ENCODE measurements at regions not wholly inside any gene's neighbourhood (a gene's known extent, or its start where the extent isn't known, plus 50 kb on each side); places are given as distances from the start of the nearest gene placed in this dataset.

DNA sequence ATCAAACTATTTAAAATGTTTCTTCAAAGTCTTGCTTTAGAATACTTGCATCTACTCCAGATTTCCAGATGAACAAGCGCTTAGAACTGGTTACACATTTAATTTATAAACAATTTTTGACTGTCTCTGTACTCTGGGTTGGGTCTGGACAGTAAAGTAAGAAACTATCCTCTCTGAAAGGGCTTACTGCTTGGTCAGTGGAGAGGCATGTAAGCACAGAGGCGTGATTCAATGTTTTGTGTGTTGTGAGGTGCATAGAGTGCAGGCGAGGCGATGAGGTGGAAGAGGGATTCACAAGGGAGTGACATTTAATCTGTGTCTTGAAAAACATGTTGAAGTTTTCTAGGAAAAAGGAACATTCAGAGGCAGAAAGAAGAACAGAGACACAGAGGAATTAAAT is 231.4 kb downstream of the VEGFC start:
- H2AK5ac ChIP-seq (ENCODE audit: insufficient read length, low read length) = no peak overlapping the region
- no peak overlapping the region for H3K14ac ChIP-seq (ENCODE audit: insufficient read depth, low read length)
- no peak overlapping the region for H3K9ac ChIP-seq (ENCODE audit: extremely low read depth, insufficient read length, low read length)
- WGBS (ENCODE audit: extremely low coverage, insufficient read length, low lambda C conversion rate) = no CpG with 5 or more reads among the region's 4 CpGs
- no peak overlapping the region for H4K91ac ChIP-seq (ENCODE audit: insufficient read length, low read depth, low read length)
- H2AFZ ChIP-seq (ENCODE audit: low read length) = no peak overlapping the region
- H3T11ph ChIP-seq (ENCODE audit: low read length) = no peak overlapping the region
- no peak overlapping the region for H2BK20ac ChIP-seq (ENCODE audit: low read depth, low read length, poor library complexity, severe bottlenecking)
- no peaks in the 10 kb centered on the region for H4K20me1 ChIP-seq (ENCODE audit: control insufficient read depth, insufficient read depth, insufficient read length)
- H3K4ac ChIP-seq (ENCODE audit: low read depth, low read length) = no peak overlapping the region
- H3K56ac ChIP-seq (ENCODE audit: insufficient read length, low read depth, low read length) = no peak overlapping the region
- no peaks in the 10 kb centered on the region for H3K27me3 Mint-ChIP-seq (ENCODE audit: low read depth)
- no peaks in the 10 kb centered on the region for H3K27me3 ChIP-seq (ENCODE audit: insufficient read depth, low read length)
- H3K23me2 ChIP-seq (ENCODE audit: insufficient read length, low read depth, low read length, poor library complexity, severe bottlenecking) = no peaks in the 10 kb centered on the region
- no peak overlapping the region for H3K18ac ChIP-seq (ENCODE audit: insufficient read length, low read depth, low read length)
- no peaks in the 10 kb centered on the region for H3K36me3 Mint-ChIP-seq (ENCODE audit: insufficient read depth in 1 of 3, low read depth in 3 of 3)
- no peaks in the 10 kb centered on the region; a peak in 1 of 4 replicates for H3K4me1 Mint-ChIP-seq
- H3K79me2 ChIP-seq (ENCODE audit: insufficient read depth, low read length) = no peaks in the 10 kb centered on the region
- H3K4me1 ChIP-seq (ENCODE audit: insufficient read depth, low read length) = no peaks in the 10 kb centered on the region
- H2BK15ac ChIP-seq (ENCODE audit: low read depth, low read length) = no peak overlapping the region
- no peak overlapping the region; a peak in 1 of 7 replicates for H3K27ac Mint-ChIP-seq
- H3K4me2 ChIP-seq (ENCODE audit: insufficient read depth, insufficient read length, low read length) = no peak overlapping the region
- no peak for DNase-seq
- no peaks in the 10 kb centered on the region for H3K79me1 ChIP-seq (ENCODE audit: insufficient read depth, low read depth, low read length, poor library complexity, severe bottlenecking)
- H4K5ac ChIP-seq (ENCODE audit: insufficient read length, low read depth, low read length) = no peak overlapping the region
- TF ChIP-seq, protein P1, sequence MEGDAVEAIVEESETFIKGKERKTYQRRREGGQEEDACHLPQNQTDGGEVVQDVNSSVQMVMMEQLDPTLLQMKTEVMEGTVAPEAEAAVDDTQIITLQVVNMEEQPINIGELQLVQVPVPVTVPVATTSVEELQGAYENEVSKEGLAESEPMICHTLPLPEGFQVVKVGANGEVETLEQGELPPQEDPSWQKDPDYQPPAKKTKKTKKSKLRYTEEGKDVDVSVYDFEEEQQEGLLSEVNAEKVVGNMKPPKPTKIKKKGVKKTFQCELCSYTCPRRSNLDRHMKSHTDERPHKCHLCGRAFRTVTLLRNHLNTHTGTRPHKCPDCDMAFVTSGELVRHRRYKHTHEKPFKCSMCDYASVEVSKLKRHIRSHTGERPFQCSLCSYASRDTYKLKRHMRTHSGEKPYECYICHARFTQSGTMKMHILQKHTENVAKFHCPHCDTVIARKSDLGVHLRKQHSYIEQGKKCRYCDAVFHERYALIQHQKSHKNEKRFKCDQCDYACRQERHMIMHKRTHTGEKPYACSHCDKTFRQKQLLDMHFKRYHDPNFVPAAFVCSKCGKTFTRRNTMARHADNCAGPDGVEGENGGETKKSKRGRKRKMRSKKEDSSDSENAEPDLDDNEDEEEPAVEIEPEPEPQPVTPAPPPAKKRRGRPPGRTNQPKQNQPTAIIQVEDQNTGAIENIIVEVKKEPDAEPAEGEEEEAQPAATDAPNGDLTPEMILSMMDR (conservative IDR thresholded peaks at IDR 0.05) = no peak
- H2BK120ac ChIP-seq (ENCODE audit: low read depth, low read length, poor library complexity, severe bottlenecking) = no peak overlapping the region
- H3K9me3 ChIP-seq (ENCODE audit: control insufficient read depth, low read depth, low read length) = no peaks in the 10 kb centered on the region
- H3K4me3 Mint-ChIP-seq = no peak overlapping the region
- no peak overlapping the region for H4K8ac ChIP-seq (replicated peaks; ENCODE audit: insufficient read length, low read depth, low read length)
- H3K9me3 Mint-ChIP-seq = no peaks in the 10 kb centered on the region
- H3K23ac ChIP-seq (ENCODE audit: insufficient read length, low read depth, low read length) = no peak overlapping the region
- no peak overlapping the region for H2BK12ac ChIP-seq (ENCODE audit: insufficient read length, low read depth, low read length)
- H3K27ac ChIP-seq (ENCODE audit: insufficient read length, low read depth, low read length) = no peak overlapping the region
- H2BK5ac ChIP-seq (ENCODE audit: insufficient read length, low read length) = no peak overlapping the region
